ENCODE measurements at regions not wholly inside any gene's neighbourhood (a gene's known extent, or its start where the extent isn't known, plus 50 kb on each side); places are given as distances from the start of the nearest gene placed in this dataset.

- TF ChIP-seq JUND (IDR thresholded peaks at IDR 0.05) (no peak), POLR2AphosphoS5 (IDR thresholded peaks at IDR 0.05; ENCODE audit: low read depth, low read length) (no peak), SP1 (IDR thresholded peaks at IDR 0.05; ENCODE audit: low read depth) (no peak)
- Histone ChIP-seq H3K9me2 (ENCODE audit: insufficient read depth) (no peaks in the 10 kb centered on the region), H3K27ac (ENCODE audit: low read depth, low read length) (no peak overlapping the region), H3K9me3 (ENCODE audit: control insufficient read depth in 1 of 2, insufficient read depth in 1 of 2, low read depth in 1 of 2, low read length in 2 of 2) (no peaks in the 10 kb centered on the region), H3K36me3 (ENCODE audit: control insufficient read depth in 1 of 2, insufficient read depth in 2 of 2, low read length in 2 of 2) (no peaks in the 10 kb centered on the region), H2AFZ (ENCODE audit: low read depth, low read length, poor library complexity, severe bottlenecking) (no peak overlapping the region), H3K4me2 (ENCODE audit: low read length) (no peak overlapping the region), H4K20me1 (ENCODE audit: insufficient read depth) (no peaks in the 10 kb centered on the region), H3K9ac (ENCODE audit: low read length) (no peak overlapping the region), H3K4me1 (ENCODE audit: control insufficient read depth in 1 of 2, insufficient read depth in 2 of 2, low read length in 2 of 2) (no peaks in the 10 kb centered on the region), H3K4me3 (replicated peaks in 1 of 2; ENCODE audit: low read depth in 1 of 2, low read length in 2 of 2) (no peak overlapping the region), H3K27me3 (ENCODE audit: insufficient read depth, low read length) (no peaks in the 10 kb centered on the region), H3K79me2 (ENCODE audit: insufficient read depth, low read length) (no peaks in the 10 kb centered on the region)
- ChIA-PET CTCF (no interaction called here), POLR2A (no interaction called here), RAD21 (ENCODE audit: low non-redundant PET in 1 of 2, low total read pairs in 2 of 2, uncharacterized antibody in 2 of 2, unreplicated experiment in 2 of 2) (no interaction called here)
- BruUV-seq (replicated peaks): no TSS peak
- no peak for ATAC-seq
- no peak for DNase-seq (ENCODE audit: low read depth, low spot score)
- intact Hi-C loops (cut with micrococcal nuclease): no loop called here
These were observed 957.9 kb upstream of the USP15 start for GRCh38 chr12:61302282-61302681.

DNA sequence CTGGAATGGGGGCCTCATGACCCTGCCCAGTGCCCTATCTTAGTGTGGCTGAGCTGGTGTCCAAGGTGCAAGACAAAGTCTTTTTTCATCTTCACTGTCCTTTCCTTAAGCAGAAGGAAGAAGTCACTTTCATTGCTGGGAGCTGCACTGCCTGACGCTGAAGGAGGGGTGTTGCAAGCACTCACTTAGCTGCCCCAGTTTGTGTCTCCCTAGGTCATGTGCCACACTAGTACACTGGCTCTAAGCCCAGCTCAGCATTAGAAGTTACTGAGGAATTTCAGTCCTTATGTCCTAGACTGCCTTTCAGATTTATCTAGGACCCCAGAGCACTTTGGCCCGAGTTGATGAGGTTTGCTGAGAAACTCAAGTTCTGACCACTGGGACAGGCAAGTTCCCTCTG, 952.0 kb upstream of the USP15 start:
- Histone ChIP-seq H3K79me2 (ENCODE audit: insufficient read depth, low read length) (no peaks in the 10 kb centered on the region), H3K4me2 (ENCODE audit: low read length) (no peak overlapping the region), H3K9ac (ENCODE audit: low read length) (no peak overlapping the region), H3K27ac (ENCODE audit: low read depth, low read length) (no peak overlapping the region), H3K36me3 (ENCODE audit: control insufficient read depth in 1 of 2, insufficient read depth in 2 of 2, low read length in 2 of 2) (no peaks in the 10 kb centered on the region), H3K27me3 (ENCODE audit: insufficient read depth, low read length) (no peaks in the 10 kb centered on the region), H3K4me3 (replicated peaks in 1 of 2; ENCODE audit: low read depth in 1 of 2, low read length in 2 of 2) (no peak overlapping the region), H3K4me1 (ENCODE audit: control insufficient read depth in 1 of 2, insufficient read depth in 2 of 2, low read length in 2 of 2) (no peaks in the 10 kb centered on the region), H3K9me2 (ENCODE audit: insufficient read depth) (no peaks in the 10 kb centered on the region), H4K20me1 (ENCODE audit: insufficient read depth) (no peaks in the 10 kb centered on the region), H2AFZ (ENCODE audit: low read depth, low read length, poor library complexity, severe bottlenecking) (no peak overlapping the region), H3K9me3 (ENCODE audit: control insufficient read depth in 1 of 2, insufficient read depth in 1 of 2, low read depth in 1 of 2, low read length in 2 of 2) (no peaks in the 10 kb centered on the region)
- ChIA-PET CTCF (no interaction called here), POLR2A (no interaction called here), RAD21 (ENCODE audit: low non-redundant PET in 1 of 2, low total read pairs in 2 of 2, uncharacterized antibody in 2 of 2, unreplicated experiment in 2 of 2) (no interaction called here)
- TF ChIP-seq ATF3 (IDR thresholded peaks at IDR 0.05) (no peak), EZH2 (IDR thresholded peaks at IDR 0.05) (no peak), SRF (IDR thresholded peaks at IDR 0.05; ENCODE audit: low read depth) (no peak)
- intact Hi-C loops (cut with micrococcal nuclease): no loop called here
- DNase-seq (ENCODE audit: low read depth, low spot score) (no peak), ATAC-seq (no peak)
- BruUV-seq (replicated peaks): no TSS peak
